B cell (primary cell): ENCODE measurements at regions not wholly inside any gene's neighbourhood (a gene's known extent, or its start where the extent isn't known, plus 50 kb on each side); places are given as distances from the start of the nearest gene placed in this dataset.

ENCODE experiments used
- ATAC-seq: fragments of 200-7000 bp; cut with Tn5 transposase; one replicate; pipeline ENCODE4 v1.10.0; 2021; ENCODE audit warnings: low read depth, mild to moderate bottlenecking, moderate number of reproducible peaks, moderate library complexity
- CTCF ChIA-PET: fragments of 350-600 bp; sonication (Branson Sonifier 250); formaldehyde crosslinking; loops from one replicate; lab custom pipeline; 2021; ENCODE audit warnings: antibody characterized with exemption, inconsistent platforms; lab: Charles Lee
- POLR2A ChIA-PET: fragments of 350-600 bp; sonication (Branson Sonifier 250); formaldehyde crosslinking; loops from one replicate; lab custom pipeline; 2021; ENCODE audit warnings: antibody characterized with exemption; lab: Charles Lee
- DNase-seq: peaks from one replicate; pipeline ENCODE4 v3.0.0; 2013
- H2AFZ ChIP-seq: 2 replicates; pipeline ENCODE4 v1.6.1; 2012; ENCODE audit warnings: mild to moderate bottlenecking, low read depth, low read length; ENCODE audit not compliant: insufficient read depth, poor library complexity, severe bottlenecking
- H3K27ac ChIP-seq, 2 donors: 1 replicate in 1 of 2; 2 replicates in 1 of 2; pipeline ENCODE4 v1.5.1; 2012 to 2013; ENCODE audit warnings: low read length in 2 of 2, mild to moderate bottlenecking in 2 of 2, moderate library complexity in 1 of 2
- H3K27me3 ChIP-seq, 4 experiments: fragments of 200-600 bp in 1 of 4; sonication (generic) in 1 of 4; replicated peaks in 1 of 4; 1 replicate in 2 of 4; 2 replicates in 2 of 4; pipeline versions ENCODE4 v1.6.1 to v1.7.0; 2013 to 2016; ENCODE audit warnings: low read length in 3 of 4, mild to moderate bottlenecking in 2 of 4, mixed read lengths in 1 of 4, moderate library complexity in 1 of 4; ENCODE audit not compliant: insufficient read depth in 4 of 4, control insufficient read depth in 3 of 4; ENCODE audit errors: control extremely low read depth in 1 of 4
- H3K36me3 ChIP-seq, 2 experiments: replicated peaks in 1 of 2; 1 replicate in 1 of 2; 2 replicates in 1 of 2; pipeline versions ENCODE4 v1.6.1 to v1.7.1; 2013; ENCODE audit warnings: low read length in 1 of 2; ENCODE audit not compliant: insufficient read depth in 2 of 2, control insufficient read depth in 1 of 2; ENCODE audit errors: control extremely low read depth in 1 of 2, extremely low read depth in 1 of 2
- H3K4me1 ChIP-seq, 2 donors: fragments of 200-600 bp in 1 of 2; sonication (generic) in 1 of 2; 1 replicate in 1 of 2; 2 replicates in 1 of 2; pipeline versions ENCODE4 v1.5.1 to v1.6.1; 2013 to 2017; ENCODE audit warnings: low read length in 2 of 2; ENCODE audit not compliant: control insufficient read depth in 2 of 2, insufficient read depth in 2 of 2
- H3K4me2 ChIP-seq: replicated peaks from 2 replicates; pipeline ENCODE3; 2012; ENCODE audit warnings: mild to moderate bottlenecking, low read depth, low read length; ENCODE audit not compliant: poor library complexity, severe bottlenecking
- H3K4me3 ChIP-seq, 5 experiments: fragments of 200-600 bp in 1 of 5; sonication (generic) in 1 of 5; 1 replicate in 3 of 5; 2 replicates in 2 of 5; pipeline versions ENCODE4 v1.5.1 to v1.7.0; 2011 to 2016; ENCODE audit warnings: low read length in 4 of 5, mild to moderate bottlenecking in 4 of 5, low read depth in 2 of 5, control low read depth in 1 of 5, moderate library complexity in 1 of 5; ENCODE audit not compliant: insufficient read depth in 1 of 5; ENCODE audit errors: control extremely low read depth in 1 of 5, extremely low read depth in 1 of 5
- H3K79me2 ChIP-seq: fragments of 200-600 bp; sonication (generic); one replicate; pipeline ENCODE4 v1.6.0; 2016; ENCODE audit warnings: low read length; ENCODE audit not compliant: control insufficient read depth, insufficient read depth
- H3K9ac ChIP-seq: fragments of 200-600 bp; sonication (generic); 2 replicates; pipeline ENCODE4 v1.6.1; 2017; ENCODE audit warnings: mild to moderate bottlenecking, low read length, moderate library complexity
- H3K9me3 ChIP-seq, 3 donors: one replicate each; pipeline versions ENCODE4 v1.6.1 to v1.7.1; 2013; ENCODE audit warnings: low read length in 2 of 3; ENCODE audit not compliant: control insufficient read depth in 2 of 3, insufficient read depth in 1 of 3; ENCODE audit errors: control extremely low read depth in 1 of 3
- H4K20me1 ChIP-seq: 2 replicates; pipeline ENCODE4 v1.6.0; 2012; ENCODE audit warnings: mild to moderate bottlenecking, low read length; ENCODE audit not compliant: insufficient read depth, control insufficient read depth, poor library complexity, severe bottlenecking
- H3K27ac Mint-ChIP-seq: one replicate; pipeline ENCODE4 v1.8.0; 2021; ENCODE audit warnings: mixed read lengths
- H3K27me3 Mint-ChIP-seq: one replicate; pipeline ENCODE4 v1.8.0; 2021; ENCODE audit warnings: mixed read lengths
- H3K4me1 Mint-ChIP-seq: one replicate; pipeline ENCODE4 v1.8.0; 2021; ENCODE audit warnings: mixed read lengths
- H3K4me3 Mint-ChIP-seq: one replicate; pipeline ENCODE4 v1.8.0; 2021; ENCODE audit warnings: mixed read lengths
- H3K9me3 Mint-ChIP-seq: one replicate; pipeline ENCODE4 v1.8.0; 2022; ENCODE audit warnings: mixed read lengths; ENCODE audit not compliant: insufficient read depth
- EZH2 ChIP-seq: IDR thresholded peaks from 2 replicates; pipeline ENCODE4 v1.6.1; 2012; ENCODE audit warnings: borderline replicate concordance, low read depth, mild to moderate bottlenecking, moderate library complexity, low read length; ENCODE audit not compliant: insufficient read depth, poor library complexity, severe bottlenecking
- WGBS: methylation state at CpG from one replicate; pipeline ENCODE4 v1.1.5; 2013; ENCODE audit warnings: missing lambda C conversion rate; ENCODE audit not compliant: insufficient coverage; 5-methylcytosine and 5-hydroxymethylcytosine counted together
- intact Hi-C: fragments of 100-400 bp; cut with micrococcal nuclease; formaldehyde crosslinking; loops from one replicate; pipeline ENCODE4 v1.10.0; 2022
- TF ChIP-seq, protein P1 (sequence below): fragments of 200-600 bp; IDR thresholded peaks from one replicate; pipeline ENCODE4 v1.8.0; 2022; ENCODE audit warnings: antibody characterized with exemption, mild to moderate bottlenecking

DNA sequence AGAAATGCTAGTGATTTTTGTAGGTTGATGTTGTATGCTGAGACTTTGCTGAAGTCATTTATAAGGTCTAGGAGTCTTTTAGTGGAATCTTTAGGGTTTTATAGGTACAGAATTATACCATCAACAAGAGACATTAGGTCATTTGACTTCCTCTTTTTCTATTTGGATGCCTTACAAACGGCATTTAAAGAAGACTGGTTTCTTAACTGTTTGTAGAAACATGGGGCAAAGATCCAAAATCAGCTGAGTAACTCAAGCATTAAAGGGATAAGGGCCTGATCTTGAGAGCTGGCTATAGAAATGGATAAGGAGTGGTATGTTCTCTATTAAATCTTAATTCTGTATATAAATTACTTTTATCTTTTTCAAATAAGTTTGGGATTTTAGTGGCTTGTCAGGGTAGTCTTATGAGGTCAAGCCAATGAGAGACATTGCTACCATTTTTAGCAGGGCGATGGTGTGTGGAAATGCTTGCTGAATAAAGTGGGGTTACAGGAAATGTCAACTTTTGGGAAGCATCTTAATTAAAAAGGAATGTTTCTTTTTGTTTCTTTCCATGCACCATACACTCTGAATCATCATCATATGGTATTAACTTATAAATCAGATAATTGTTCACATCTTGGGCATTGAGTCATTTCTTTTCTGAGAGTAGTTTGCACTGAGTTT, 197.7 kb upstream of the GBE1 start:
- Histone ChIP-seq H3K4me2 (no peak overlapping the region), H2AFZ (no peak overlapping the region), H3K9ac (no peak overlapping the region), H3K36me3 (no peaks in the 10 kb centered on the region), H3K27me3 (no peaks in the 10 kb centered on the region), H3K27ac (no peak overlapping the region), H3K9me3 (no peaks in the 10 kb centered on the region), H3K4me1 (no peaks in the 10 kb centered on the region), H3K4me3 (no peak overlapping the region), H3K79me2 (no peaks in the 10 kb centered on the region), H4K20me1 (no peaks in the 10 kb centered on the region)
- WGBS: 100% methylated on average over 1 of the region's 2 CpGs
- no peak for DNase-seq
- H3K27me3 Mint-ChIP-seq: no peaks in the 10 kb centered on the region
- TF ChIP-seq EZH2: no peak
- TF ChIP-seq, protein P1, sequence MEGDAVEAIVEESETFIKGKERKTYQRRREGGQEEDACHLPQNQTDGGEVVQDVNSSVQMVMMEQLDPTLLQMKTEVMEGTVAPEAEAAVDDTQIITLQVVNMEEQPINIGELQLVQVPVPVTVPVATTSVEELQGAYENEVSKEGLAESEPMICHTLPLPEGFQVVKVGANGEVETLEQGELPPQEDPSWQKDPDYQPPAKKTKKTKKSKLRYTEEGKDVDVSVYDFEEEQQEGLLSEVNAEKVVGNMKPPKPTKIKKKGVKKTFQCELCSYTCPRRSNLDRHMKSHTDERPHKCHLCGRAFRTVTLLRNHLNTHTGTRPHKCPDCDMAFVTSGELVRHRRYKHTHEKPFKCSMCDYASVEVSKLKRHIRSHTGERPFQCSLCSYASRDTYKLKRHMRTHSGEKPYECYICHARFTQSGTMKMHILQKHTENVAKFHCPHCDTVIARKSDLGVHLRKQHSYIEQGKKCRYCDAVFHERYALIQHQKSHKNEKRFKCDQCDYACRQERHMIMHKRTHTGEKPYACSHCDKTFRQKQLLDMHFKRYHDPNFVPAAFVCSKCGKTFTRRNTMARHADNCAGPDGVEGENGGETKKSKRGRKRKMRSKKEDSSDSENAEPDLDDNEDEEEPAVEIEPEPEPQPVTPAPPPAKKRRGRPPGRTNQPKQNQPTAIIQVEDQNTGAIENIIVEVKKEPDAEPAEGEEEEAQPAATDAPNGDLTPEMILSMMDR: no peak
- no peak overlapping the region for H3K27ac Mint-ChIP-seq
- H3K4me1 Mint-ChIP-seq: no peaks in the 10 kb centered on the region
- no peak overlapping the region for H3K4me3 Mint-ChIP-seq
- ATAC-seq: no peak
- ChIA-PET CTCF (no interaction called here), POLR2A (no interaction called here)
- H3K9me3 Mint-ChIP-seq: no peaks in the 10 kb centered on the region
- intact Hi-C loops: no loop called here

DNA sequence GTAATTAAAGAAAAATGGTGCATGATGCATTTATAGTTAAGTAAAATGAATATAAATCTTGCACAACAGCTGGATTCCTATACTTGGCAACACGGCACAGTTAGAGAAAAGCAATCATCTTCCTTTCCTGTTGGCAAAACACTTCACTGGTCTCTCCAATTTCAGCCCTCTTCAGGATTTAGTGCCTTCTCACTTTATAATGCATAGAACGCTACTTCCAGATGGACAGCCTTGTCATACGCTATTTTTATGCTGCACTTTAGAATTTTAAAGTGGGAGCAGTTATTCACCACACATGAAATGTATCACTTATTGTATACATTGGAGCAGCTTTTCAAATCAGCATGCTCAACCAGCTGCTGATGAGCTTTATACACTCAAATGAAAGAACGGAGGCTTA, 194.4 kb upstream of the GBE1 start:
- no peaks in the 10 kb centered on the region for H3K9me3 ChIP-seq
- H3K4me1 Mint-ChIP-seq: no peaks in the 10 kb centered on the region
- ATAC-seq (no peak), DNase-seq (no peak)
- H3K36me3 ChIP-seq: no peaks in the 10 kb centered on the region
- CTCF ChIA-PET: no interaction called here
- WGBS: 100% methylated on average over 1 of the region's 4 CpGs
- no peak overlapping the region for H2AFZ ChIP-seq
- H3K4me2 ChIP-seq: no peak overlapping the region
- H3K4me3 ChIP-seq: no peak overlapping the region
- H3K9me3 Mint-ChIP-seq: no peaks in the 10 kb centered on the region
- H3K27me3 Mint-ChIP-seq: no peaks in the 10 kb centered on the region
- no peaks in the 10 kb centered on the region for H3K79me2 ChIP-seq
- TF ChIP-seq, protein P1: no peak
- POLR2A ChIA-PET: no interaction called here
- H3K4me1 ChIP-seq: no peaks in the 10 kb centered on the region
- no peak overlapping the region for H3K4me3 Mint-ChIP-seq
- no peak overlapping the region for H3K27ac ChIP-seq
- H4K20me1 ChIP-seq: no peaks in the 10 kb centered on the region
- no peak overlapping the region for H3K27ac Mint-ChIP-seq
- no peaks in the 10 kb centered on the region for H3K27me3 ChIP-seq
- intact Hi-C loops: no loop called here
- H3K9ac ChIP-seq: no peak overlapping the region
